HEK293 (cell line): ENCODE measurements at regions not wholly inside any gene's neighbourhood (a gene's known extent, or its start where the extent isn't known, plus 50 kb on each side); places are given as distances from the start of the nearest gene placed in this dataset.

Experiments used
- CTCF ChIA-PET: fragments of 350-600 bp; formaldehyde crosslinking; extraction: SDS; loops from one replicate; lab custom pipeline; 2021; ENCODE audit warnings: antibody characterized with exemption; lab: Yijun Ruan, JAX
- POLR2A ChIA-PET: fragments of 300-600 bp; formaldehyde crosslinking; extraction: SDS; loops from one replicate; lab custom pipeline; 2020; ENCODE audit warnings: antibody characterized with exemption, inconsistent platforms; lab: Yijun Ruan, JAX
- H3K27ac ChIP-seq: fragments of 200-500 bp; sonication (Bioruptor generic); 2 replicates; pipeline ENCODE4 v1.5.1; 2014; ENCODE audit warnings: low read depth, low read length, control low read depth, inconsistent platforms; ENCODE audit errors: extremely low read depth
- H3K36me3 ChIP-seq, 2 experiments: fragments of 200-500 bp in 1 of 2; sonication (Bioruptor generic) in 1 of 2; 1 replicate in 1 of 2; 2 replicates in 1 of 2; pipeline ENCODE4 v1.5.1; 2014 to 2017; ENCODE audit warnings: inconsistent platforms in 2 of 2, low read length in 2 of 2; ENCODE audit not compliant: control insufficient read depth in 2 of 2, insufficient read depth in 1 of 2
- H3K4me1 ChIP-seq: fragments of 200-500 bp; sonication (Bioruptor generic); 2 replicates; pipeline ENCODE4 v1.5.1; 2014; ENCODE audit warnings: mild to moderate bottlenecking, low read length, inconsistent platforms; ENCODE audit not compliant: control insufficient read depth, insufficient read depth
- H3K4me3 ChIP-seq: 2 replicates; pipeline ENCODE4 v1.5.1; 2011; ENCODE audit warnings: low read depth, mild to moderate bottlenecking, control low read depth, low read length, moderate library complexity
- H3K9me3 ChIP-seq: fragments of 200-500 bp; sonication (Bioruptor generic); 2 replicates; pipeline ENCODE4 v1.5.1; 2014; ENCODE audit warnings: low read depth, low read length, inconsistent platforms; ENCODE audit not compliant: control insufficient read depth, insufficient read depth
- BCL11A ChIP-seq: fragments of 450-650 bp; formaldehyde crosslinking; IDR thresholded peaks from 2 replicates; pipeline ENCODE4 v1.5.1; 2016; ENCODE audit warnings: low read depth, missing biosample characterization, missing genetic modification characterization
- ELK4 ChIP-seq: IDR thresholded peaks from 2 replicates; pipeline ENCODE4 v1.6.1; 2011; ENCODE audit warnings: mild to moderate bottlenecking, low read depth, low read length, borderline replicate concordance
- HOXA7 ChIP-seq: sonication (generic); formaldehyde crosslinking; IDR thresholded peaks from 2 replicates; pipeline ENCODE4 v1.8.1; 2022; ENCODE audit warnings: missing genetic modification reagents, borderline replicate concordance
- PRDM1 ChIP-seq: fragments of 450-650 bp; formaldehyde crosslinking; IDR thresholded peaks from 2 replicates; pipeline ENCODE4; 2016; ENCODE audit warnings: missing biosample characterization, missing genetic modification characterization
- SETDB1 ChIP-seq: IDR thresholded peaks from one replicate; pipeline ENCODE4 v1.6.1; 2017; ENCODE audit warnings: mild to moderate bottlenecking, low read length, moderate library complexity, mixed read lengths; ENCODE audit not compliant: insufficient read length
- TRIM28 ChIP-seq: IDR thresholded peaks from 2 replicates; pipeline ENCODE4 v1.6.1; 2011; ENCODE audit warnings: low read length, control low read depth, borderline replicate concordance
- YY1 ChIP-seq: fragments of 450-650 bp; formaldehyde crosslinking; IDR thresholded peaks from 2 replicates; pipeline ENCODE4 v1.5.1; 2018; ENCODE audit warnings: missing biosample characterization, missing genetic modification characterization
- ZBTB1 ChIP-seq: fragments of 450-650 bp; formaldehyde crosslinking; IDR thresholded peaks from 2 replicates; pipeline ENCODE4 v1.5.1; 2016; ENCODE audit warnings: missing biosample characterization, missing genetic modification characterization
- ZBTB17 ChIP-seq: fragments of 450-650 bp; formaldehyde crosslinking; IDR thresholded peaks from 2 replicates; pipeline ENCODE4 v1.5.1; 2016; ENCODE audit warnings: missing biosample characterization, missing genetic modification characterization
- ZBTB26 ChIP-seq: fragments of 450-650 bp; formaldehyde crosslinking; optimal IDR thresholded peaks from 2 replicates; pipeline ENCODE3; 2016; ENCODE audit warnings: missing biosample characterization, mild to moderate bottlenecking, missing genetic modification characterization
- ZBTB6 ChIP-seq: fragments of 450-650 bp; formaldehyde crosslinking; IDR thresholded peaks from 2 replicates; pipeline ENCODE4 v1.5.1; 2017; ENCODE audit warnings: missing biosample characterization, missing genetic modification characterization
- ZNF16 ChIP-seq: fragments of 450-650 bp; formaldehyde crosslinking; IDR thresholded peaks from 2 replicates; pipeline ENCODE4 v1.5.1; 2016; ENCODE audit warnings: low read depth, missing biosample characterization, missing genetic modification characterization
- ZNF214 ChIP-seq: fragments of 450-650 bp; formaldehyde crosslinking; IDR thresholded peaks from 2 replicates; pipeline ENCODE4 v1.5.1; 2017; ENCODE audit warnings: missing biosample characterization, mild to moderate bottlenecking, missing genetic modification characterization, borderline replicate concordance
- ZNF24 ChIP-seq: fragments of 450-650 bp; formaldehyde crosslinking; IDR thresholded peaks from 2 replicates; pipeline ENCODE4 v1.5.1; 2016; ENCODE audit warnings: missing biosample characterization, missing genetic modification characterization
- ZNF341 ChIP-seq: fragments of 450-650 bp; formaldehyde crosslinking; IDR thresholded peaks from 2 replicates; pipeline ENCODE4; 2016; ENCODE audit warnings: low read depth, missing biosample characterization, missing genetic modification characterization
- ZNF404 ChIP-seq: fragments of 450-650 bp; formaldehyde crosslinking; IDR thresholded peaks from 2 replicates; pipeline ENCODE4 v1.5.1; 2017; ENCODE audit warnings: missing biosample characterization, missing genetic modification characterization
- ZNF571 ChIP-seq: fragments of 450-650 bp; formaldehyde crosslinking; IDR thresholded peaks from 2 replicates; pipeline ENCODE4 v1.5.0; 2017; ENCODE audit warnings: missing biosample characterization, missing genetic modification characterization
- ZNF596 ChIP-seq: fragments of 450-650 bp; IDR thresholded peaks from 2 replicates; pipeline ENCODE4 v1.5.0; 2018; ENCODE audit warnings: missing biosample characterization, mild to moderate bottlenecking, missing genetic modification characterization, moderate library complexity
- ZNF610 ChIP-seq: fragments of 450-650 bp; formaldehyde crosslinking; IDR thresholded peaks from 2 replicates; pipeline ENCODE4 v1.5.1; 2016; ENCODE audit warnings: missing biosample characterization, missing genetic modification characterization, borderline replicate concordance
- ZNF707 ChIP-seq: fragments of 450-650 bp; formaldehyde crosslinking; IDR thresholded peaks from 2 replicates; pipeline ENCODE4 v1.5.1; 2016; ENCODE audit warnings: missing biosample characterization, missing genetic modification characterization
- ZSCAN16 ChIP-seq: fragments of 450-650 bp; formaldehyde crosslinking; IDR thresholded peaks from 2 replicates; pipeline ENCODE4 v1.5.1; 2016; ENCODE audit warnings: missing biosample characterization, missing genetic modification characterization

- TF ChIP-seq ELK4 = no peak
- no peak for TF ChIP-seq ZSCAN16 (tag by site-specific recombination)
- no peak for TF ChIP-seq TRIM28
- no peak for TF ChIP-seq ZBTB17
- no peak for TF ChIP-seq ZBTB26 (tag by site-specific recombination)
- TF ChIP-seq YY1 (tag by site-specific recombination) = no peak
- TF ChIP-seq ZBTB1 = no peak
- no peak for TF ChIP-seq PRDM1 (tag by site-specific recombination)
- no peak for TF ChIP-seq ZNF24
- TF ChIP-seq ZNF214 (tag by site-specific recombination) = no peak
- TF ChIP-seq ZNF610 (tag by site-specific recombination) = no peak
- TF ChIP-seq ZBTB6 (tag by site-specific recombination) = no peak
- no peak for TF ChIP-seq HOXA7 (CRISPR knock-in tag)
Observed at GRCh38 chr9:1373445-1373844, 323.3 kb downstream of the DMRT2 start (continued).

GRCh38 chr9:1383899-1384455 lies 333.8 kb downstream of the DMRT2 start:
- ChIA-PET POLR2A (no interaction called here), CTCF (no interaction called here)
- no peak for TF ChIP-seq ZSCAN16 (tag by site-specific recombination)
- no peak for TF ChIP-seq ZNF404
- TF ChIP-seq, all 188 proteins: peak for 0
- Histone ChIP-seq H3K4me3 (no peak overlapping the region), H3K9me3 (no peaks in the 10 kb centered on the region), H3K36me3 (no peaks in the 10 kb centered on the region), H3K4me1 (no peaks in the 10 kb centered on the region), H3K27ac (no peak overlapping the region)

- Histone ChIP-seq H3K4me1 (no peaks in the 10 kb centered on the region), H3K4me3 (no peak overlapping the region), H3K9me3 (no peaks in the 10 kb centered on the region), H3K27ac (no peak overlapping the region), H3K36me3 (no peaks in the 10 kb centered on the region)
- TF ChIP-seq ZNF596 (tag by site-specific recombination) (no peak), BCL11A (no peak), HOXA7 (CRISPR knock-in tag) (no peak), ZNF571 (no peak), SETDB1 (no peak), ZNF341 (tag by site-specific recombination) (no peak), ZNF16 (no peak), ZNF707 (tag by site-specific recombination) (no peak), PRDM1 (tag by site-specific recombination) (no peak)
- ChIA-PET POLR2A (no interaction called here), CTCF (no interaction called here)
Observed at GRCh38 chr9:1384816-1385215, 334.7 kb downstream of the DMRT2 start.
